ENCODE measurements at regions not wholly inside any gene's neighbourhood (a gene's known extent, or its start where the extent isn't known, plus 50 kb on each side); places are given as distances from the start of the nearest gene placed in this dataset.
"Not testable (repeated sequence)": the region's sequence is repeated elsewhere in the genome, so short reads cannot be mapped to it uniquely, and the experiment has no call there.

DNA sequence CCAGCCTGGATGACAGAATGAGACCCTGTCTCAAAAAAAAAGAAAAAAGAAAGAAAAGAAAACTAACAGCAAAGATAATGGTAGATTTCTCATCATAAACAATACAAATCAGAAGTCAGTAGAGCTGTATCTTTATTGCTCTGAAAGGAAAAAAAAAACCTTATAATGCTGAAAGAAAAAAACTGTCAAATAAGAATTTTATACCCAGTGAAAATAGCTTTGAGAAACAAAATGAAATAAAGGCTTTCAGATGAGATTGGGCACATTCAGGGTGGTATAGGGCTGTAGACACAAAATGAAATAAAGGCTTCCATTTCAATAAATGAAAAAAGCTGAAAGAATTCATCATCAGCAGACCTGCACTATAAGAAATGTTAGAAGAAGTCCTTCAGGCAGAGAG is 105.0 kb upstream of the FOXN3 start:
- DNase-seq, result no peak

DNA sequence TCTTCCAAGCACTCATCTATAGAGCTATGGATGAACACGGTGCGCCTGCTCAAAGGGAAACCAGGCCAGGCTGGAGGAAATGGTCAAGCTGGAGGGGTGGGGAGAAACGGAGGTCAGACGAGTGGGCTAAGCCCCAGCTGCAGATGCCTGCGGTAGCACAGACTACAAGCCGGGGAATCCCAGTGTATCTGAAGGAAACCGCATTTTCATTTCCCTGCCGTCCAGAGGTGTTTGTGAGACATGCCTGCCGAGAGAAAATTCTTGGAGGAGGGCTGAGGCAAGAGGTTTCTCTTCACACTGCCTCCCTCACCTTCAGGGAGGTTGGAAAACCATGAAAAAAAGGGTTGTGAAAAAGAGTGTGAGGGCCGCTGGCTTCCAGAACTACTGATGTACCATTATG is 102.0 kb upstream of the FOXN3 start:
- no peak for DNase-seq

DNA sequence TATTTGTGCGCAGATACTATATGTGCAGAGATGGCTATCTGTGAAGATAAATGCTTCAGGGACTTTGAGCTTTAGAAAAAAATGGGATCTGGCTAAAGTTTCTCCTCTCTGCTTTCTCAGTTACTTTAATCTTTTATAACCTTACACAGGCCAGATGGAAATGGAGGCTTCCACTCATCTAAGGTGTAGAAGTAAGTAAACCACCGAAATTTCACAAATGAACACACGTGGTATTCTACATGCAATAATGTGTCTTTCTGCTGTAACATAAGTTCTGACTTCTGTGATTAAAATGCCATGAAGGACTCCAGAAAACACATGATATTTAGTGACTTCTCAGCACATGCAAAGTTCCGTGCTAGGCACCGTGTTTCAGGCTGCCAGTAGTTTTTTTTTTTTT is 99.1 kb upstream of the FOXN3 start:
- DNase-seq, result no peak

DNA sequence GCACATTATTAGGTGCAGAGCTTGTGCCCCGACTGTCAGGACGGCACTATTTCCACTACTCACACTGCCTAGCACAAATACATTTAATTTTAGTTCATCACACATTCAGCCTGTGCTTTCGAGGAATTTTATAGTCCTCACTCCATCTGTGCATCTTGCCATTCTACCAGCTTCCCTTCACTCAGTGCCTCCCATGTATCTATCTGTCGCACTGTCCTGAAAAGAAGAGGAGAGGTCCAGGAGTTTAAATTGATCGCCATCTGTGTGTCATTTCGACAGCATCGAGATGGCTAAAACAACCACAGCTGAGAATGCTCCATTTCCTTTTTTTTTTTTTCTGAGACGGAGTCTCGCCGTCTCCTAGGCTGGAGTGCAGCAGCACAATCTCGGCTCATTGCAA is 97.6 kb upstream of the FOXN3 start:
- no peak for DNase-seq

DNA sequence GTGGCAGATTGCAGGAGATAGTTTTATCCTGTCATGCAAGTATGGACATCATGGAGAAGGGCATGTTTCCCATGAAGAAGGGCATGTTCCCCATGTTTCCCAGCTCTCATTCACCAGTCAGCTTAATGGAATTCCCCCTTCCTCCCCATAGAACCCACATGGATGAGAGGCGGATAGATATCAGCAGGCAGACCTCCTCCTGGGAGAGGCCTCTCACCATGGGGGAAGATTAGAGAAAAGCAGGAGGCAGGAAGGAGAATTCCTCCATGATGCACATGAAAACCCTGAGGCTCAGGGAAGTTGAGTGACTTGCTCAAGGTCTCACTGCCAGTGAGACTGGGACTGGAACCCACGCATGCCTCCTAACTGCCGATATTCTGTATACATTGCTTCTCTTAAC is 92.9 kb upstream of the FOXN3 start:
- peak; percentile 96 for DNase-seq

DNA sequence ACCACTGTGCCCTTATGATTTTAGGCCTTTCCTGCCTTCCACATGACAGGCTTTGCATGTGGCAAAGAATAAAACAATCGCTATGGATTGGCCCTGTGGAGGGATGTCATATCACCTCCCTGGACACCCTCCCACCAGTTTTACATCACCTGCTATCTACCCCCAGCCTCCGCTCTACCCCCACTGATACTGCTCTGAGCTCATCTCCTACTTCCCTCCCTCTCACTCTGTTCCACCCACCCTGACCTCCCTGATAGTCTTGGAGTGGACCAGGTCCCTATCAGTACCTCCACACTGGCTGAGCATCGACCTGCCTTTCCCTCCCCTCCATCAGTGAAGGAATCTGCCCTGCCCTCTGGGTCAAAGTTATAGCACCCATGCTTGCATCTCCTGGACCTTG is 91.8 kb upstream of the FOXN3 start:
- no peak for DNase-seq

DNA sequence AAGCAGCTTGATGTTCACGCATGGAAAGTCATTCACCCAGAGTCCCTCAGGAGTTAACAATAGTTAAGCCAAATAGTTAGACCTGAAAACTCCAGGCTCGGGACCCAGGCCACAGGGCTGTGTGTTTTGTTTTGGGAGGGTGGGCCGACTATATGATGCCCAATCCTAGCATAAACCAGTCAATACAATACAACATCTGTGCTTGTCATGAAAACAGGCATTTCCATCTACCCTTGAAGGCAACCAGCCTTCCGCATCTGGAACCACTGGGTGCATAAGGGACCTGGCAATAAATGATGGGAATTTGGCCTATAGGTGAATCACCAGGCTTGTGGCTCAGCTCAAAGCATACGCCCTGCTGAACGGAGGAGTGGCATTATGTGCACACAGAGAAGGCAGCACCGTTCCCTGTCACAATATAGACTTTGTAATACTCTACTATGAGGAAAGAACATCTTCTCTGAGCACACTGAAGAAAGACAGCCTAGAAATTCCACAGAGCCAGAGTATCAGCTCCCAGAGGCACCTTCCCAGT is 91.0 kb upstream of the FOXN3 start:
- peak; percentile 51 for DNase-seq

DNA sequence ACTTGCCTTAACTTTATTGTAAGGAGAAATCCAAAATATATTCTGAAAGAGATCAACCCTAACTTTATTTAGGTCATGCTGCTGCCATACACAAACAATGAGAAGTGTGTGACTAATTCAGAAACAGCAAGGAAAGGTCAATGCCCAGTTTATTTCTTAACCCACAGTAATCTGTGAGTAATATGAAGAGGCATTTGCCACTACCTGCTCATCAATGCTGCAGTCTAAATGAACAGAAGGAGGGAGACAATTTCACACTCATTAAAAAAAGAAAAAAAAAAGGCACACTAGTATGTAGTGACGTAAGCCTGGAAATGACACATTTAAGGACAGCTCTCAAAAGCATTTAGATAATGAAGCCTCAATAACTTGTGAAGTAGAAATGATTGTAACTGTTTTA is 90.5 kb upstream of the FOXN3 start:
- peak; percentile 83 for DNase-seq

DNA sequence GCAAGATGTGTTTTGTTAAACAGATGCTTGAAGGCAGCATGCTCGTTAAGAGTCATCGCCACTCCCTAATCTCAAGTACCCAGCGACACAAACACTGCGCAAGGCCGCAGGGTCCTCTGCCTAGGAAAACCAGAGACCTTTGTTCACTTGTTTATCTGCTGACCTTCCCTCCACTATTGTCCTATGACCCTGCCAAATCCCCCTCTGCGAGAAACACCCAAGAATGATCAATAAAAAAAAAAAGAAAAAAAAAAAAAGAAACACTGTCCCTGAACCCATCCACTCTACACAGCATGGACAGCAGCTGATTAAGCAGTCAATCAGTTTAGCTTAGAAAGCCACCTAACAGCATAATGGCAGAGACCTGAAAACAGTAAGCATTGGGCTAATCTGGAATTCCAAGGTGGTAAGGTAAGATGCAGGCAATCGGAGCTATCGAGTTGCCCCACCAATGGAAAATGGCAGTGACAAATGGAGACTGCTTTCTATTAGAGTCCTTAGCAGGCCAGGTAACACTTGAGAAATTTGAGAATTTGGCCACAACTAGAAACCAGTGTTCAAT is 89.9 kb upstream of the FOXN3 start:
- not testable (repeated sequence) for DNase-seq

DNA sequence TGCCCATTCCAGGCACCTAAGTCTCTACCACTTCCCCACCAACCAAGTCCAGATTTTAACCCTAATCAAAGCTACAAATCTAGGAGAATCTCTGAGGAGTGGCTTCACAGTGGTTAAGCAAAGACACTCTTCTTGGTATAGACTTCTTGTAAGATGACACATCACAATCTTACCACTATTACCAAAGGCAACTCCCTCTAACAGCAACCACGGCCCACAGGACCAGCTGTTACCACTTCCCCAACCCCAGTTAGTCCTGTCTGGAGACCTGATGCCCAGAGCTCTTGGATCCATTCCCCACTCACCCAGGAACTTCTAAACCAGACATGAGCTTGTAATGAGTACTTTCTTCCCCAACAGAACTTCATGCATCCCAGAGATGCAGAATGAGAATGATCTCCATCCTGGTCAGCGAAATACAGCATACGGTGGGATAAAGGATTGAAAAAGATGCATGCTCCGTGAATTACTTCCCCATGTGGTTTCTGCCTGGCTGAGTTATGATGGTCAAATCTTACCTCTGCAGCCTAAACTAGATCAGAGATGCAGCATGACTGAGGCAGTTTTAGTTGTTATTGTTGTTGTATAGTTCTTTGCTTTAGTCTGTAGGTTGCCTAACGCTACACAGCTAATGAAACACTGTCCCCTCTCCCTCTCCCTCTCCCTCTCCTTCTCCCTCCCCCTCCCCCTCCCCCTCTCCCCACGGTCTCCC is 87.7 kb upstream of the FOXN3 start:
- peak; percentile 80 for DNase-seq

DNA sequence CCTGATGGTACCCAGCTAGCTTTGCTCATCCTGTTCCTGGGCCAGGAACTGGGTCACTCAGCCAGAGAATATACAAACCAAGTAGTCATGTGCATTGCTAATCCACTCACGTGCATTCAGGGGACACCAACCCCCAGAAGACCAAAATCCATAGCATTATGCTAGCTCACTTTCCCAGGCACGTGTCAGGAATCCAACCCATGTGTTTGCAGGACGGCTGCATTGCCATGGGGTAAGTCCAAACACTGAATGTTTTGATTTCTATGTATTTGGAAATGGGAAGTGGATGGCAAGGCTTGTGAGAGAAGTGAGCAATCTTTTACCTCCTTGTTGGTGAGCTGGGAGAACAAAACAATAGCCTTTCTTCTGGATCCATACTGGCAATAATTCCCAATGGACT is 87.1 kb upstream of the FOXN3 start:
- peak; percentile 73 for DNase-seq

DNA sequence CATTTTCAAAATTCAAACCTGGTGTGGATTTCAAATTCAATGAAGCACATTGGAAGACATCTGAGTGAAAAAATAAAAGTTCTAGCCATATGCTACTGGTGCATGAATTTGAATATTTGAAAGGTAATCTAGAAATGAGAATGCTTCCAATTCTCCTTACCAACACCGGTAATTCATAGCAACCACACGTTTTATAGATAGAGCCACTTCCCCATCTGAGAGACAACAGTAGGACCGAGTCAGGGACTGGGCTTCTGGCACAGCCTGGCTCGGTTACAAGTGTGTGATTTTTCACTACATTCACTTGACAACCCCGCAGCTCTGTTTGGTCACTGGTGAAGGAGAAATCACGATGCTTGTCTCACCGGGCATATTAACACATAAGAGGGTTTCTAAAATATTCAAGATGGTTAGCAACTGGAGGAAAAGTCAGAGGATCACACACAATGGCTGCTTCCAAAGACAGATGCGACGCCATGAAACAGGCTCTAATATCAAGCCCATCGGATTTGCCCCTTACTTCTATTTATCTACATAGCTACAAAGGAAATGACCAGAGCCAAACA is 86.5 kb upstream of the FOXN3 start:
- DNase-seq, result no peak

DNA sequence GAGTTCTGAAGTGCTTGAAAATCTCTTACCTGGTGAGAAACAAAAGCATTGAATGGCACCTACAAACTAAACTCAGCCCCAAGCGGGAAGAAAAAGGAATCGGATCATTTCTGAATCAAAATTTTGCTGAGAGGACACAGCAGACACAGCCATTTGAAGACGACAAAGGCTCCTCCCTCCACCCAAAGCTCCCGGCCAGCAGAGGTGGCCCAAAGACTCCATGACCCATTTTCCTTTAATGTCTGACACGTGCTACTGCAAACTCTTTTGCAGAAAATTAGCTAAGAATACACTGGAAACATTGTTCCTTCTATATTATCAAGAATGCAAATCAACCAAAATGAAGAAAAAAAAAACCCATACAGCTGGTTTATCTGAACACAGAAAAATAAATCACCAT is 85.9 kb upstream of the FOXN3 start:
- no peak for DNase-seq

DNA sequence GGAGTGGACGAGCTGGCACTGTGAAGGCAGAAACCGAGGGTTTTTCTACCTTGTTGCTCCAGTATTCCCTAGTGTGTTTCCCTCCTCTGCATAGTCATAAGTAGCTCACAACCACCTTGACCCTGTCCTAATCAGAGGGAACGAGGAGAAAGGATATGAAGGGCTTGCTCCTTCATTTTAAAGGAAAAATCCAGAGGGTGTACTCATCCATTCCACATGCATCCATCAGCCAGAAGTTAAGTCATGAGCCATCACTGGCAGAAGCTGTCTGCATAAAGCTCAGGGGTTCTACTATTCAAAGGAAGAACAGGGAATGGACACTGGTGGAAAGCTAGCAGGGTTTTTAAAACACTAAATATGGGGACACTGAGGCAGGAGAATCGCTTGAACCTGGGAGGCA is 84.3 kb upstream of the FOXN3 start:
- no peak for DNase-seq

DNA sequence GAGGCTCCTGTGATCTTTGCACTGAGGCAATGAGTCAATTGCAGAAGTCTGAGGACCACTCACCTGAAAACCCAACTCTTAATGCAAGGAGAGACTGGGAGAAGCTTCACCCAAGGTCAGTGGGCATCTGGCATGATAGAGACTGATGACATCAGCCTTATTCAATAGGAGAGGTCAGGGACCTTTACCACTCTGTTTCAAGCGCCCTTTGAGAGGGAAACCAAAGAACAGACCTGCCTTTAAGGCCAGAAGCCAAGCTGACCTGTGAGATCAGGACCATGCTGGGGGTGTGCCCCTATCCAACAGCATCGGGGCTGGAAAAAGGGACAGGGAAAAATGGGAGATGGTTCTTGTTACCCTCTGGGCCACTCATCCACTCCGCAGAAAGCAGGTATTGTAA is 83.3 kb upstream of the FOXN3 start:
- no peak for DNase-seq

DNA sequence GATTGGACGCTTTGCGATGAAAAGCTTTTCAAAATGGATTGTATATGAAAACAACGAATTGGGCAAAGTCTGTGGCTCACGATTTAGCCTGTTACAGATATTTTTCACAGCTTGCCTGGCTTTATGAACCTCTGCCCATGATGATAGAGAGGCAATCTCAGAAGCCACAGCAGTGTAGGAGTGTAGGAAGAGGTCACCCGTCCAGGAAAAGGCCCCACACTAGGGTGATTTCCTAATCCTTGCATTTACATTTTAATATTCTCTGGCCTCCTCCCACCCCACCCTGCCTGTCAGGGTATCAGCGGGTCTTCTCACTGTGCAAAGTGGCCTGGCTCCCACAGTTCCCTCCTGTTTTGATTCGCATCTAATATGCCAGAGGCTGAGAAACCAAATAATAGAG is 81.8 kb upstream of the FOXN3 start:
- no peak for DNase-seq

DNA sequence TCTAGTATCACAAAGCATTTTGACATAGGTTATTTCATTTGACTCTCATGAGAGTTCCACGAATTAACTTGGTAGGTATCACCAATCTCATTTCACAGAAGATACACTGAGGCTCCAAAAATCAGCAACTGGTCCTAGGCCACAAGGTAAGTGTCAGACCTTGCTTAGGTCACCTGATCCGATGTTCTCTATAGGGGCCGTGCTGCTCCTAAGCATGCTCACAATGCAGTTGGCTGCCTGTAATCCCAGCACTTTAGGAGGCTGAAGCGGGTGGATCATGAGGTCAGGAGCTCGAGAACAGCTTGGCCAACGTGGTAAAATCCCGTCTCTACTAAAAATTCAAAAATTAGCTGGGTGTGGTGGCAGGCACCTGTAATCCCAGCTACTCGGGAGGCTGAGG is 78.7 kb upstream of the FOXN3 start:
- DNase-seq, result no peak

DNA sequence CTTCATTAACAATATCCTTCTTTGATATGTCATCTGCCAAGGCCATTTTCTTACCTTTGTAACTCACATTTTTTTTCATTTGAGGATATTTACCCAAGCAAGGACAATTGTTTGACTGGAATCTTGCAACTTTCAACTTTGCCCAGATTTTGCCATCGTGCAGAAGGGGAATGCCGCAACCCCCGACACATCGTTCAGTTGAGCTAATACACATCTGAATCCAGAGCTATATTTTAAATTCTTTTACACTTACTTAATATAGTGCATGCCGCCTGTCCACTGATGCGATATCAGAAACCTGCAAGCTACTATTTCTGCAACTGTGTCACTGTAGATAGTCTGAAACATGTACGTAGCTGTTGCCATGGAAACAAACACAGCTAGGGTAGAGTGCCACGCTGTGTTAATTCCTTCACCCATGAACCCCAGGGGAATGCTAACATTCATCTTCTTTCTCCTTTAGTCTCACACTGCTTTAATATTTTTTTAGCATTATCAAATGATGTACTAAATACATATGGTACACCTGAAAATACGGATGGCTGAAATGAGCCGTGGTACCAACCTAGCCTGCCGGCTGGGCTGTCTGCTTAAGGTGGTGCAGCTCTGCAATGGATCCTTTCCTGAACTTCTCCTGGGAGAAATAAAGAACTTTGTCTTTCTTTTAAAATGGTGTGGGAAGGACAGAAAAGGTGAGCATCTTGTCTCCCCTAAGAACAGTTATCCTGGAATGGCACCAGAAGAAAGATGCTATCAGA is 77.0 kb upstream of the FOXN3 start:
- DNase-seq, result no peak

DNA sequence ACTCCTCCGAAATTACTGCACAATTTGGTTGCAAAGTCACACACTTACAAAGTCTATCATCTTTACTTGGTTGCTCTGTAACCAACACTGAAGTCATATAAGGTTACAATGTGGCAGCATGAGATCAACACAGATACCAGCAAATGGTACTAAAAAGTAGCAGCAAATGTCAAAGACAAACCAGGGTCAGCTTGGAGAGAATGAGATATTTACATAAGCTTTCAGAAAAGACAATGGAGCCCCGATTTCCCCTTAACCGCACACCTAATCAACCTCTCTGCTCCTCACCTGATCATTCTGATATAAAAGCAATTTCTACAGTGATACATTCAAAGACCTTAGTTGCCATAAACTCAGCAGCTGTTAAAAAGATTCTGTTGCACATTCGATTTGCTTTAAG is 76.4 kb upstream of the FOXN3 start:
- DNase-seq, result no peak

DNA sequence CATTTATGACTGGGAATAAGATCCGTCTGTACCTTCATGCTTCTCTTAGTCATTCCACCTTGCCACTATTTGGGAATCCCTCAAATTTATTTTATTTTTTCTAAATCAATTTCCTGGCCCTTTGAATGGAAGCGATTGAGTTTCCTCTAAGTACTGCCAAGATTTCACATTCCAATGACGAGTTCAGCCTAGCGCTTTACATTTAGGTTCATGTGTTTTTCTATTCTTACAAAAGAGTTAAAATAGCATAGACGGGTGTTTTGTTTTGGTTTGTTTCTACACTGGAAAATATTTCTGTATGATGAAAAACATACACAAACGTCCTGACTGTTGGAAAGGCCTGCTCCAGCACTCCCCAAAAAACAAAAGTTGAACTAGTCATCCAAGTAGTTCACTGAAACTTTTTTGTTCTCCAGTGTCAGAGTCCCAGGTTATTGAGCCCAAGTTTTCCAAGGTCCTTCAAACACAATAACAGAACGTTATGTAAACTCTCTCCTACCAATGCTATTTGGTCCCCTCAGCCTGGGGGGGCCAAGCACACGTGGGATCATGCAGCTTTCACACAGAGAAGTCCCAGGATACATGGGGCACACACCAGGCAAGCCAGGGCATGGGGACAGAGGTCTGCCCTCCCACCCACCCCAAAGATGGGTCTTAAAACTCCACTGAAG is 74.8 kb upstream of the FOXN3 start:
- DNase-seq, result peak; percentile 78

DNA sequence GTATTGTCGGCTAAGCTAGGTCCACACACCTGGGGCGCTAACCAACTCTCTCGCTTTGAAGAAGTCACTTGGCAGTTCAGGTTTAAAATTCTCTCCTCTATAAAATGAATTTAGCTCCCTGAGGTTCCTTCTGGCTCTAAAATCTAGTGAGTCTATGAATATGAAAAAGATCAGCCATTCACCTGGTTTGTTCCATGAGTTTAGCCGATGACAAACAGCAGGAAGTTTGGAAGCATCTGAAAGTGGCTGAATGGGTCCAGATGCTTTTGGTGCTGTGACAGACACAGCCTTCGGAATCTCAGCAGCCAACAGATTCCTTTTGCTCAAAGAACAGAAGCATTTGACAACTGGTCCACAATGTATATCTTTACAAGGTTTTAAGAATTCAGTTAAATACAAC is 73.4 kb upstream of the FOXN3 start:
- no peak for DNase-seq

DNA sequence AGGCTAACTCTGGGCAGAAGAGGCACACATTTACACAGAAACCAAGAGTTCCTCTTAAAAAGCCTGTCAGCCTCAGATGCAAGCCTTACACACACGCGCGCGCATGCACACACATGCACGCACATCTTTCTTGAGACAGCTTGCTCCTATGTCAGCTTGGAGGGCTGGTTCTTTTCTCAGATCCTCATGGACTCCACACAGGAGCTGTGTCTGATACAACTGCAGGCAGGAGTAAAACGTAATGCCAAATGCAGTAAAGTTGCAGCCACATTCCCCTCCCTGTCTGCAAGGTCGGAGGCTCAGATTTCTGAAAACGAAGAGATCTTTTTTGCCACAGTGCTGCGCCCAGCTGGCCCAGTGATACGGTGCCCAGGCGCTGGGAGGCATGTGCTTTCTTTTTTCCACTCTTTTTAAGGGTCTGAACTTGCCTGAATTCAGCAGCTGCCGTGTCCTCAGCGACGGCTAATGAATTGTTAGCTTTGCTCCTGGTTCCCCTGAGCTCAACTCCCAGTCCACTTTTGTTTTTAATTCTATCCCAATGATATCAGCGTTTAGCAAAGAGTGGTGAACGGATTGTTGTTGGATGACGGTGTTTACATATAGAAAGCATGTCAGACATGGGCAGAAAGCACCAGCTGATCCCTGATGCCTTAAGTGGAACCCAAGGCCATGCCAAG is 72.9 kb upstream of the FOXN3 start:
- peak; percentile 81 for DNase-seq
